Osteocyte (in vitro differentiated cells): ENCODE measurements at regions not wholly inside any gene's neighbourhood (a gene's known extent, or its start where the extent isn't known, plus 50 kb on each side); places are given as distances from the start of the nearest gene placed in this dataset.

Source experiments
- DNase-seq: peaks from one replicate; pipeline ENCODE4 v3.0.0; 2021; ENCODE audit warnings: mixed read lengths; ENCODE audit not compliant: unreplicated experiment; ENCODE audit errors: extremely low spot score
- H3K27ac Mint-ChIP-seq: one replicate; pipeline ENCODE4 v1.8.0; 2021; ENCODE audit warnings: mild to moderate bottlenecking, mixed read lengths; ENCODE audit not compliant: unreplicated experiment
- H3K27me3 Mint-ChIP-seq: one replicate; pipeline ENCODE4 v1.8.0; 2021; ENCODE audit warnings: mixed read lengths; ENCODE audit not compliant: unreplicated experiment
- H3K36me3 Mint-ChIP-seq: one replicate; pipeline ENCODE4 v1.8.0; 2021; ENCODE audit warnings: mixed read lengths; ENCODE audit not compliant: unreplicated experiment
- H3K4me1 Mint-ChIP-seq: one replicate; pipeline ENCODE4 v1.8.0; 2021; ENCODE audit warnings: mixed read lengths; ENCODE audit not compliant: unreplicated experiment
- H3K4me3 Mint-ChIP-seq: one replicate; pipeline ENCODE4 v1.8.0; 2021; ENCODE audit warnings: mild to moderate bottlenecking, moderate library complexity, mixed read lengths; ENCODE audit not compliant: unreplicated experiment
- H3K9me3 Mint-ChIP-seq: one replicate; pipeline ENCODE4 v1.8.0; 2021; ENCODE audit warnings: mixed read lengths; ENCODE audit not compliant: unreplicated experiment
- TF ChIP-seq, protein P1 (sequence below): fragments of 200-600 bp; sonication (generic); IDR thresholded peaks from 2 replicates; pipeline ENCODE4 v1.5.0; 2021; ENCODE audit warnings: antibody characterized with exemption, mild to moderate bottlenecking, moderate library complexity

DNA sequence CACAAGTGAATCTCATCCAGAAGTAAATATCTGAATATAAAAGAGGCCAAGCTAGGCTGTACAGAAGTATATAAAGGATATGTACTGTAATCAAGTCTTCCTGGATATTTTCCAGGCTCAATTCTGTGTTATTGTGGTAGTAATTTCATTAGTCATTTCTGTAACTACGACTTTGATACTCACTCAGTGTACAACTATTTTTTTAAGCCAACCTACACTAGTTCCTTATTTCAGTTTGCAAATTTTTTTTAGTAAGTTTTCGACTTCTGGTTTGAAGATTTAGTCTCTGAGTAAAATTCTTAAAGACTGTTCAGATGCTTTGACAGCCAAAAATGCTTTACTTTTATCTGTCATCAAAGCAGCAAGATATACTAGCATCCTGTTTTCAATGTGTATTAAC is 130.8 kb downstream of the CAPZA3 start:
- no peak overlapping the region for H3K27ac Mint-ChIP-seq
- TF ChIP-seq, protein P1, sequence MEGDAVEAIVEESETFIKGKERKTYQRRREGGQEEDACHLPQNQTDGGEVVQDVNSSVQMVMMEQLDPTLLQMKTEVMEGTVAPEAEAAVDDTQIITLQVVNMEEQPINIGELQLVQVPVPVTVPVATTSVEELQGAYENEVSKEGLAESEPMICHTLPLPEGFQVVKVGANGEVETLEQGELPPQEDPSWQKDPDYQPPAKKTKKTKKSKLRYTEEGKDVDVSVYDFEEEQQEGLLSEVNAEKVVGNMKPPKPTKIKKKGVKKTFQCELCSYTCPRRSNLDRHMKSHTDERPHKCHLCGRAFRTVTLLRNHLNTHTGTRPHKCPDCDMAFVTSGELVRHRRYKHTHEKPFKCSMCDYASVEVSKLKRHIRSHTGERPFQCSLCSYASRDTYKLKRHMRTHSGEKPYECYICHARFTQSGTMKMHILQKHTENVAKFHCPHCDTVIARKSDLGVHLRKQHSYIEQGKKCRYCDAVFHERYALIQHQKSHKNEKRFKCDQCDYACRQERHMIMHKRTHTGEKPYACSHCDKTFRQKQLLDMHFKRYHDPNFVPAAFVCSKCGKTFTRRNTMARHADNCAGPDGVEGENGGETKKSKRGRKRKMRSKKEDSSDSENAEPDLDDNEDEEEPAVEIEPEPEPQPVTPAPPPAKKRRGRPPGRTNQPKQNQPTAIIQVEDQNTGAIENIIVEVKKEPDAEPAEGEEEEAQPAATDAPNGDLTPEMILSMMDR: no peak
- H3K9me3 Mint-ChIP-seq: no peaks in the 10 kb centered on the region
- no peaks in the 10 kb centered on the region for H3K27me3 Mint-ChIP-seq
- DNase-seq: no peak
- H3K36me3 Mint-ChIP-seq: no peaks in the 10 kb centered on the region
- no peak overlapping the region for H3K4me3 Mint-ChIP-seq
- peaks cover 22% of the 10 kb centered on the region for H3K4me1 Mint-ChIP-seq

GRCh38 chr12:18872770-18873169 is 134.9 kb downstream of the CAPZA3 start:
- Mint-ChIP-seq H3K27ac (no peak overlapping the region), H3K27me3 (no peaks in the 10 kb centered on the region), H3K36me3 (no peaks in the 10 kb centered on the region), H3K4me3 (no peak overlapping the region), H3K9me3 (no peaks in the 10 kb centered on the region), H3K4me1 (peaks cover 5% of the 10 kb centered on the region)
- no peak for DNase-seq
- TF ChIP-seq, protein P1: no peak

GRCh38 chr12:18878676-18879180 is 140.8 kb downstream of the CAPZA3 start:
- H3K27me3 Mint-ChIP-seq: no peaks in the 10 kb centered on the region
- no peak overlapping the region for H3K4me3 Mint-ChIP-seq
- no peaks in the 10 kb centered on the region for H3K9me3 Mint-ChIP-seq
- no peaks in the 10 kb centered on the region for H3K4me1 Mint-ChIP-seq
- H3K27ac Mint-ChIP-seq: no peak overlapping the region
- DNase-seq: no peak
- no peaks in the 10 kb centered on the region for H3K36me3 Mint-ChIP-seq
- TF ChIP-seq, protein P1: no peak

GRCh38 chr12:18882690-18883089 is 144.8 kb downstream of the CAPZA3 start:
- peaks cover under 1% of the 10 kb centered on the region for H3K4me1 Mint-ChIP-seq
- H3K36me3 Mint-ChIP-seq: no peaks in the 10 kb centered on the region
- H3K4me3 Mint-ChIP-seq: no peak overlapping the region
- TF ChIP-seq, protein P1: no peak
- H3K27me3 Mint-ChIP-seq: peaks cover 4% of the 10 kb centered on the region
- H3K9me3 Mint-ChIP-seq: no peaks in the 10 kb centered on the region
- H3K27ac Mint-ChIP-seq: no peak overlapping the region
- DNase-seq: no peak

GRCh38 chr12:18886962-18887361 is 149.0 kb downstream of the CAPZA3 start:
- Mint-ChIP-seq H3K36me3 (peaks cover 3% of the 10 kb centered on the region), H3K9me3 (peaks cover 6% of the 10 kb centered on the region), H3K27ac (no peak overlapping the region), H3K4me1 (peaks cover 4% of the 10 kb centered on the region), H3K4me3 (no peak overlapping the region), H3K27me3 (peaks cover 4% of the 10 kb centered on the region)
- no peak for DNase-seq
- TF ChIP-seq, protein P1: no peak
